Erythroblast (primary cell): ENCODE measurements at regions not wholly inside any gene's neighbourhood (a gene's known extent, or its start where the extent isn't known, plus 50 kb on each side); places are given as distances from the start of the nearest gene placed in this dataset.

Experiments
- DNase-seq, 2 experiments: peaks; one replicate each; lab custom pipeline; 2025; lab: John Stamatoyannopoulos, UW
- GATA1 ChIP-seq: IDR thresholded peaks from 2 replicates; pipeline ENCODE4 v1.6.1; 2011; ENCODE audit warnings: low read depth, mild to moderate bottlenecking, control low read depth, low read length, moderate library complexity
- POLR2A ChIP-seq: IDR thresholded peaks from 2 replicates; pipeline ENCODE4 v1.6.1; 2011; ENCODE audit warnings: mild to moderate bottlenecking, low read length

GRCh38 chr3:20682573-20682972, 496.6 kb upstream of the SGO1 start:
- TF ChIP-seq GATA1 (no peak), POLR2A (no peak)
- DNase-seq, result no peak

GRCh38 chr3:20680990-20681628, 495.1 kb upstream of the SGO1 start:
- TF ChIP-seq POLR2A, result no peak
- no peak for TF ChIP-seq GATA1
- DNase-seq, result no peak

- TF ChIP-seq POLR2A (no peak), GATA1 (no peak)
- no peak for DNase-seq
These were observed 487.9 kb upstream of the SGO1 start for GRCh38 chr3:20673866-20674265.

- DNase-seq, result no peak
- no peak for TF ChIP-seq POLR2A
- TF ChIP-seq GATA1, result no peak
These were observed 483.7 kb upstream of the SGO1 start for GRCh38 chr3:20669675-20670074.

- no peak for DNase-seq
- no peak for TF ChIP-seq POLR2A
- no peak for TF ChIP-seq GATA1
These were observed 483.2 kb upstream of the SGO1 start for GRCh38 chr3:20669184-20669583.

- no peak for DNase-seq
- no peak for TF ChIP-seq POLR2A
- TF ChIP-seq GATA1, result no peak
These were observed 482.4 kb upstream of the SGO1 start for GRCh38 chr3:20668411-20668810.

GRCh38 chr3:20666091-20666490, 480.1 kb upstream of the SGO1 start:
- DNase-seq, result no peak
- TF ChIP-seq POLR2A (no peak), GATA1 (no peak)

- no peak for DNase-seq
- TF ChIP-seq POLR2A (no peak), GATA1 (no peak)
These were observed 472.5 kb upstream of the SGO1 start for GRCh38 chr3:20658491-20658890.

- DNase-seq, result no peak
- TF ChIP-seq POLR2A (no peak), GATA1 (no peak)
These were observed 471.6 kb upstream of the SGO1 start for GRCh38 chr3:20657560-20657959.

- DNase-seq, result no peak
- TF ChIP-seq POLR2A (no peak), GATA1 (no peak)
These were observed 466.4 kb upstream of the SGO1 start for GRCh38 chr3:20652231-20652986.

- TF ChIP-seq GATA1 (no peak), POLR2A (no peak)
- DNase-seq, result no peak
These were observed 462.9 kb upstream of the SGO1 start for GRCh38 chr3:20648921-20649381.

- DNase-seq, result no peak
- TF ChIP-seq POLR2A (no peak), GATA1 (no peak)
These were observed 462.3 kb upstream of the SGO1 start for GRCh38 chr3:20648294-20648693.

GRCh38 chr3:20646425-20646824, 460.4 kb upstream of the SGO1 start:
- TF ChIP-seq GATA1, result no peak
- TF ChIP-seq POLR2A, result no peak
- DNase-seq, result no peak

- TF ChIP-seq GATA1, result no peak
- TF ChIP-seq POLR2A, result no peak
- no peak for DNase-seq
These were observed 459.3 kb upstream of the SGO1 start for GRCh38 chr3:20645340-20645739.

GRCh38 chr3:20637729-20638128, 451.7 kb upstream of the SGO1 start:
- DNase-seq, result no peak
- TF ChIP-seq POLR2A (no peak), GATA1 (no peak)
